ENCODE measurements at regions not wholly inside any gene's neighbourhood (a gene's known extent, or its start where the extent isn't known, plus 50 kb on each side); places are given as distances from the start of the nearest gene placed in this dataset.

- H3K4me3 ChIP-seq (ENCODE audit: low read depth, low read length) = no peak overlapping the region
- no peak for DNase-seq
- TF ChIP-seq CTCF (IDR thresholded peaks at IDR 0.05; ENCODE audit: low read depth, low read length) = no peak
- H3K27me3 ChIP-seq (ENCODE audit: insufficient read depth, low read depth, severe bottlenecking) = no peaks in the 10 kb centered on the region
- no peak overlapping the region for H3K27ac ChIP-seq
- no peaks in the 10 kb centered on the region for H3K9me3 ChIP-seq (ENCODE audit: severe bottlenecking)
- no peaks in the 10 kb centered on the region for H3K36me3 ChIP-seq
These were observed 600.3 kb downstream of the GBE1 start for GRCh38 chr3:81161100-81161499.

GRCh38 chr3:81154611-81155143 lies 606.8 kb downstream of the GBE1 start:
- DNase-seq = no peak

GRCh38 chr3:81152156-81152555 lies 609.3 kb downstream of the GBE1 start:
- Histone ChIP-seq H3K27ac (no peak overlapping the region), H3K36me3 (no peaks in the 10 kb centered on the region), H3K9me3 (ENCODE audit: severe bottlenecking) (no peaks in the 10 kb centered on the region), H3K4me3 (ENCODE audit: low read depth, low read length) (no peak overlapping the region), H3K27me3 (ENCODE audit: insufficient read depth, low read depth, severe bottlenecking) (no peaks in the 10 kb centered on the region)
- no peak for DNase-seq
- TF ChIP-seq CTCF (IDR thresholded peaks at IDR 0.05; ENCODE audit: low read depth, low read length) = no peak

More at GRCh38 chr3:81154611-81155143, 606.8 kb downstream of the GBE1 start:
- H3K4me3 ChIP-seq (ENCODE audit: low read depth, low read length) = no peak overlapping the region
- H3K27me3 ChIP-seq (ENCODE audit: insufficient read depth, low read depth, severe bottlenecking) = no peaks in the 10 kb centered on the region
- no peaks in the 10 kb centered on the region for H3K36me3 ChIP-seq
- H3K27ac ChIP-seq = no peak overlapping the region
- H3K9me3 ChIP-seq (ENCODE audit: severe bottlenecking) = no peaks in the 10 kb centered on the region
- TF ChIP-seq CTCF (IDR thresholded peaks at IDR 0.05; ENCODE audit: low read depth, low read length) = no peak

GRCh38 chr3:81132995-81133394 lies 628.5 kb downstream of the GBE1 start:
- H3K27ac ChIP-seq = no peak overlapping the region
- TF ChIP-seq CTCF (IDR thresholded peaks at IDR 0.05; ENCODE audit: low read depth, low read length) = no peak

GRCh38 chr3:81105789-81106488 lies 655.5 kb downstream of the GBE1 start:
- no peak overlapping the region for H3K27ac ChIP-seq
- no peak for TF ChIP-seq CTCF (IDR thresholded peaks at IDR 0.05; ENCODE audit: low read depth, low read length)
- H3K27me3 ChIP-seq (ENCODE audit: insufficient read depth, low read depth, severe bottlenecking) = no peaks in the 10 kb centered on the region
- H3K4me3 ChIP-seq (ENCODE audit: low read depth, low read length) = no peak overlapping the region
- no peaks in the 10 kb centered on the region for H3K36me3 ChIP-seq
- DNase-seq = no peak
- H3K9me3 ChIP-seq (ENCODE audit: severe bottlenecking) = no peaks in the 10 kb centered on the region

More at GRCh38 chr3:81132995-81133394, 628.5 kb downstream of the GBE1 start:
- H3K9me3 ChIP-seq (ENCODE audit: severe bottlenecking) = no peaks in the 10 kb centered on the region
- DNase-seq = no peak
- no peak overlapping the region for H3K4me3 ChIP-seq (ENCODE audit: low read depth, low read length)
- H3K27me3 ChIP-seq (ENCODE audit: insufficient read depth, low read depth, severe bottlenecking) = no peaks in the 10 kb centered on the region
- H3K36me3 ChIP-seq = no peaks in the 10 kb centered on the region

GRCh38 chr3:81105206-81105605 lies 656.2 kb downstream of the GBE1 start:
- no peak overlapping the region for H3K4me3 ChIP-seq (ENCODE audit: low read depth, low read length)
- no peaks in the 10 kb centered on the region for H3K27me3 ChIP-seq (ENCODE audit: insufficient read depth, low read depth, severe bottlenecking)
- no peak for TF ChIP-seq CTCF (IDR thresholded peaks at IDR 0.05; ENCODE audit: low read depth, low read length)
- no peaks in the 10 kb centered on the region for H3K36me3 ChIP-seq
- no peak for DNase-seq
- H3K9me3 ChIP-seq (ENCODE audit: severe bottlenecking) = no peaks in the 10 kb centered on the region
- H3K27ac ChIP-seq = no peak overlapping the region
